Ishikawa (cell line): ENCODE measurements at regions not wholly inside any gene's neighbourhood (a gene's known extent, or its start where the extent isn't known, plus 50 kb on each side); places are given as distances from the start of the nearest gene placed in this dataset.

ENCODE experiments used
- CREB1 ChIP-seq: IDR thresholded peaks from 2 replicates; pipeline ENCODE4 v1.6.1; 2012; ENCODE audit warnings: low read depth
- FOXM1 ChIP-seq: IDR thresholded peaks from 2 replicates; pipeline ENCODE4 v1.6.1; 2012; ENCODE audit warnings: low read depth, borderline replicate concordance

- TF ChIP-seq FOXM1 (no peak), CREB1 (no peak)
Observed at GRCh38 chr14:49428076-49428475, 158.1 kb downstream of the RPS29 start.
